HG03045 (cell line): ENCODE measurements at regions not wholly inside any gene's neighbourhood (a gene's known extent, or its start where the extent isn't known, plus 50 kb on each side); places are given as distances from the start of the nearest gene placed in this dataset.

ENCODE experiments used
- ATAC-seq: cut with Tn5 transposase; IDR thresholded peaks from one replicate; pipeline ENCODE4 v1.9.1; 2021; ENCODE audit warnings: mild to moderate bottlenecking, moderate library complexity; ENCODE audit not compliant: unreplicated experiment

- ATAC-seq: no peak
Observed at GRCh38 chr6:91291071-91291470, 704.2 kb upstream of the MAP3K7 start.

GRCh38 chr6:91288741-91289140, 701.9 kb upstream of the MAP3K7 start:
- no peak for ATAC-seq

- ATAC-seq: no peak
Observed at GRCh38 chr6:91281901-91282300, 695.0 kb upstream of the MAP3K7 start.

- no peak for ATAC-seq
Observed at GRCh38 chr6:91280494-91280830, 693.6 kb upstream of the MAP3K7 start.

- ATAC-seq: no peak
Observed at GRCh38 chr6:91279740-91280493, 693.0 kb upstream of the MAP3K7 start.

GRCh38 chr6:91278416-91278815, 691.5 kb upstream of the MAP3K7 start:
- no peak for ATAC-seq

- ATAC-seq: no peak
Observed at GRCh38 chr6:91276315-91276714, 689.4 kb upstream of the MAP3K7 start.

- ATAC-seq: no peak
Observed at GRCh38 chr6:91273729-91274128, 686.9 kb upstream of the MAP3K7 start.

GRCh38 chr6:91271807-91272206, 684.9 kb upstream of the MAP3K7 start:
- ATAC-seq: no peak

GRCh38 chr6:91268941-91269340, 682.1 kb upstream of the MAP3K7 start:
- no peak for ATAC-seq

GRCh38 chr6:91267246-91267645, 680.4 kb upstream of the MAP3K7 start:
- no peak for ATAC-seq

GRCh38 chr6:91266156-91266555, 679.3 kb upstream of the MAP3K7 start:
- no peak for ATAC-seq

GRCh38 chr6:91243436-91243835, 656.6 kb upstream of the MAP3K7 start:
- no peak for ATAC-seq

- no peak for ATAC-seq
Observed at GRCh38 chr6:91242614-91242949, 655.7 kb upstream of the MAP3K7 start.

GRCh38 chr6:91241946-91242613, 655.2 kb upstream of the MAP3K7 start:
- no peak for ATAC-seq

- ATAC-seq: no peak
Observed at GRCh38 chr6:91240878-91241603, 654.2 kb upstream of the MAP3K7 start.

- ATAC-seq: no peak
Observed at GRCh38 chr6:91221072-91221720, 634.3 kb upstream of the MAP3K7 start.

GRCh38 chr6:91213229-91213901, 626.5 kb upstream of the MAP3K7 start:
- no peak for ATAC-seq

GRCh38 chr6:91198588-91199255, 611.9 kb upstream of the MAP3K7 start:
- ATAC-seq: no peak

GRCh38 chr6:91196729-91197128, 609.9 kb upstream of the MAP3K7 start:
- no peak for ATAC-seq

GRCh38 chr6:91193446-91193845, 606.6 kb upstream of the MAP3K7 start:
- ATAC-seq: no peak
